Mucosa of descending colon (tissue), 3 donors: ENCODE measurements at regions not wholly inside any gene's neighbourhood (a gene's known extent, or its start where the extent isn't known, plus 50 kb on each side); places are given as distances from the start of the nearest gene placed in this dataset.

Experiments used
- ATAC-seq: fragments of 200-7000 bp; cut with Tn5 transposase; one replicate; pipeline ENCODE4 v1.9.1; 2020; ENCODE audit warnings: mild to moderate bottlenecking, moderate library complexity
- DNase-seq, 3 donors: peaks; one replicate each; pipeline ENCODE4 v3.0.0-alpha.2; 2020
- H3K36me3 ChIP-seq: fragments of 200-600 bp; one replicate; pipeline ENCODE4 v1.8.0; 2021; ENCODE audit warnings: low read depth, mild to moderate bottlenecking
- H3K4me1 ChIP-seq: fragments of 200-600 bp; one replicate; pipeline ENCODE4 v1.8.0; 2021; ENCODE audit warnings: low read depth, mild to moderate bottlenecking
- H3K4me3 ChIP-seq: fragments of 200-600 bp; one replicate; pipeline ENCODE4 v1.8.0; 2021; ENCODE audit warnings: mild to moderate bottlenecking
- H3K9me3 ChIP-seq: fragments of 200-600 bp; one replicate; pipeline ENCODE4 v1.8.0; 2021; ENCODE audit warnings: mild to moderate bottlenecking
- CTCF ChIP-seq: fragments of 200-600 bp; IDR thresholded peaks from one replicate; pipeline ENCODE4 v1.8.0; 2022; ENCODE audit warnings: antibody characterized with exemption, mild to moderate bottlenecking
- intact Hi-C, 2 donors: fragments of 100-400 bp; cut with DNase I in 1 of 2; cut with micrococcal nuclease in 1 of 2; formaldehyde crosslinking; loops; one replicate each; pipeline versions ENCODE4 v1.11.0 to v1.11.1; 2022; cut with DNase I, micrococcal nuclease
- donor health status: DM: no; HTN: no; CAD: no; lungs with moderate emphysema.
- donor health status: DM: no; HTN: no; CAD: no.
- donor health status: DM: no; HTN: yes; CAD: no.

- Histone ChIP-seq H3K36me3 (no peaks in the 10 kb centered on the region), H3K4me3 (no peak overlapping the region), H3K4me1 (no peaks in the 10 kb centered on the region), H3K9me3 (no peaks in the 10 kb centered on the region)
- ATAC-seq (no peak), DNase-seq (no peak)
- no peak for TF ChIP-seq CTCF
- intact Hi-C loops, result no loop called here
These were observed 50.3 kb upstream of the GSAP start for GRCh38 chr7:77466450-77466849.
